Limb (tissue), 2 donors: ENCODE measurements at regions not wholly inside any gene's neighbourhood (a gene's known extent, or its start where the extent isn't known, plus 50 kb on each side); places are given as distances from the start of the nearest gene placed in this dataset.
"Not testable (repeated sequence)": the region's sequence is repeated elsewhere in the genome, so short reads cannot be mapped to it uniquely, and the experiment has no call there.

ENCODE experiments used
- DNase-seq, 2 donors: peaks; one replicate each; pipeline ENCODE4 v3.0.0-alpha.2; 2016; ENCODE audit errors: extremely low spot score in 2 of 2

GRCh38 chr5:71771191-71771590 lies 52.1 kb downstream of the CARTPT start:
- DNase-seq, result no peak

- peak; percentile 23 to 53 for DNase-seq
Observed at GRCh38 chr5:71778678-71779276, 59.7 kb downstream of the CARTPT start.

GRCh38 chr5:71780597-71780996 lies 61.5 kb downstream of the CARTPT start:
- DNase-seq, result no peak

GRCh38 chr5:71782393-71782770 lies 63.3 kb downstream of the CARTPT start:
- DNase-seq, result no peak

GRCh38 chr5:71782771-71783770 lies 64.0 kb downstream of the CARTPT start:
- DNase-seq, result peak; percentile 86 to 88

GRCh38 chr5:71783891-71784290 lies 64.8 kb downstream of the CARTPT start:
- no peak for DNase-seq

GRCh38 chr5:71786337-71787055 lies 67.4 kb downstream of the CARTPT start:
- DNase-seq, result no peak

GRCh38 chr5:71788794-71789193 lies 69.7 kb downstream of the CARTPT start:
- no peak for DNase-seq

- DNase-seq, result no peak
Observed at GRCh38 chr5:71789746-71790145, 70.7 kb downstream of the CARTPT start.

- DNase-seq, result no peak
Observed at GRCh38 chr5:71790433-71790832, 71.4 kb downstream of the CARTPT start.

GRCh38 chr5:71792041-71792440 lies 73.0 kb downstream of the CARTPT start:
- DNase-seq, result not testable (repeated sequence)

- DNase-seq, result no peak
Observed at GRCh38 chr5:71794061-71794695, 75.1 kb downstream of the CARTPT start.

GRCh38 chr5:71802673-71803072 lies 83.6 kb downstream of the CARTPT start:
- no peak for DNase-seq

GRCh38 chr5:71806711-71807110 lies 87.6 kb downstream of the CARTPT start:
- DNase-seq, result no peak

- DNase-seq, result no peak
Observed at GRCh38 chr5:71807909-71808308, 88.8 kb downstream of the CARTPT start.

- DNase-seq, result no peak
Observed at GRCh38 chr5:71809446-71809845, 90.4 kb downstream of the CARTPT start.

- no peak for DNase-seq
Observed at GRCh38 chr5:71810023-71810422, 90.9 kb downstream of the CARTPT start.

- DNase-seq, result no peak
Observed at GRCh38 chr5:71810471-71811195, 91.6 kb downstream of the CARTPT start.

- no peak for DNase-seq
Observed at GRCh38 chr5:71811779-71812178, 92.7 kb downstream of the CARTPT start.

- no peak for DNase-seq
Observed at GRCh38 chr5:71816307-71816706, 97.2 kb downstream of the CARTPT start.

- no peak for DNase-seq
Observed at GRCh38 chr5:71817891-71818290, 98.8 kb downstream of the CARTPT start.
